HG03097 (cell line): ENCODE measurements at regions not wholly inside any gene's neighbourhood (a gene's known extent, or its start where the extent isn't known, plus 50 kb on each side); places are given as distances from the start of the nearest gene placed in this dataset.
"Not testable (repeated sequence)": the region's sequence is repeated elsewhere in the genome, so short reads cannot be mapped to it uniquely, and the experiment has no call there.

Experiments used
- ATAC-seq: cut with Tn5 transposase; IDR thresholded peaks from one replicate; pipeline ENCODE4 v1.9.1; 2021; ENCODE audit not compliant: unreplicated experiment, low FRiP score

GRCh38 chr1:199254040-199254439, 615.2 kb downstream of the PTPRC start:
- ATAC-seq, result not testable (repeated sequence)

- ATAC-seq, result no peak
Observed at GRCh38 chr1:199261328-199261727, 622.5 kb downstream of the PTPRC start.

- no peak for ATAC-seq
Observed at GRCh38 chr1:199264283-199264682, 625.4 kb downstream of the PTPRC start.

GRCh38 chr1:199264911-199265310, 626.1 kb downstream of the PTPRC start:
- ATAC-seq, result no peak

GRCh38 chr1:199265319-199265718, 626.5 kb downstream of the PTPRC start:
- ATAC-seq, result no peak

- ATAC-seq, result no peak
Observed at GRCh38 chr1:199269241-199269640, 630.4 kb downstream of the PTPRC start.

- ATAC-seq, result no peak
Observed at GRCh38 chr1:199272139-199272544, 633.3 kb downstream of the PTPRC start.

- ATAC-seq, result peak; percentile 79
Observed at GRCh38 chr1:199272628-199273086, 633.8 kb downstream of the PTPRC start.

GRCh38 chr1:199273837-199274379, 635.1 kb downstream of the PTPRC start:
- ATAC-seq, result no peak

- ATAC-seq, result no peak
Observed at GRCh38 chr1:199279067-199279466, 640.2 kb downstream of the PTPRC start.

- no peak for ATAC-seq
Observed at GRCh38 chr1:199279872-199280645, 641.2 kb downstream of the PTPRC start.

- ATAC-seq, result no peak
Observed at GRCh38 chr1:199282751-199283305, 644.0 kb downstream of the PTPRC start.

- ATAC-seq, result no peak
Observed at GRCh38 chr1:199283794-199284193, 645.0 kb downstream of the PTPRC start.

- ATAC-seq, result no peak
Observed at GRCh38 chr1:199287206-199287605, 648.4 kb downstream of the PTPRC start.

- ATAC-seq, result no peak
Observed at GRCh38 chr1:199287647-199288046, 648.8 kb downstream of the PTPRC start.

- no peak for ATAC-seq
Observed at GRCh38 chr1:199290186-199290585, 651.3 kb downstream of the PTPRC start.

- ATAC-seq, result no peak
Observed at GRCh38 chr1:199291022-199291740, 652.3 kb downstream of the PTPRC start.

GRCh38 chr1:199292896-199293295, 654.1 kb downstream of the PTPRC start:
- no peak for ATAC-seq

- no peak for ATAC-seq
Observed at GRCh38 chr1:199295107-199295506, 656.3 kb downstream of the PTPRC start.

GRCh38 chr1:199297174-199297573, 658.3 kb downstream of the PTPRC start:
- no peak for ATAC-seq

GRCh38 chr1:199297887-199298286, 659.0 kb downstream of the PTPRC start:
- ATAC-seq, result no peak
